HepG2 (cell line): ENCODE measurements at regions not wholly inside any gene's neighbourhood (a gene's known extent, or its start where the extent isn't known, plus 50 kb on each side); places are given as distances from the start of the nearest gene placed in this dataset.

Experiments
- ATAC-seq: fragments of 200-7000 bp; cut with Tn5 transposase; 3 replicates; pipeline ENCODE4 v1.9.1; 2020; ENCODE audit warnings: mild to moderate bottlenecking, moderate library complexity
- BruUV-seq: library from RNA; stranded (reverse); fragments of 400-500 nt; replicated peaks from 2 replicates; lab custom pipeline; 2021; lab: Mats Ljungman, UMichigan
- CTCF ChIA-PET: fragments of 300-600 bp; formaldehyde crosslinking; extraction: SDS; loops from one replicate; lab custom pipeline; 2021; ENCODE audit warnings: low total read pairs, inconsistent platforms, low intra/inter-chr PET ratio; lab: Yijun Ruan, JAX
- POLR2A ChIA-PET: fragments of 350-600 bp; sonication (Branson Sonifier 250); formaldehyde crosslinking; loops from one replicate; lab custom pipeline; 2020; ENCODE audit warnings: antibody characterized with exemption, inconsistent platforms; lab: Yijun Ruan, JAX
- DNase-seq: peaks from one replicate; pipeline ENCODE4 v3.0.0-alpha.2; 2015; ENCODE audit warnings: low spot score
- FAIRE-seq: peaks from 3 replicates; lab custom pipeline; 2011; peaks lifted over from hg19 to GRCh38; lab: Jason Lieb, UNC
- H2AFZ ChIP-seq: one replicate; pipeline ENCODE4 v1.6.1; 2011; ENCODE audit warnings: low read length, inconsistent platforms
- H3K27ac ChIP-seq: fragments of 300-600 bp; 3 replicates; pipeline ENCODE4 v1.8.0; 2011; ENCODE audit warnings: mixed run types, mild to moderate bottlenecking, mixed read lengths, low read length, inconsistent platforms; ENCODE audit not compliant: insufficient read depth; ENCODE audit errors: extremely low read length
- H3K27me3 ChIP-seq, 2 experiments: fragments of 200-600 bp in 1 of 2; 2 replicates in 1 of 2; 3 replicates in 1 of 2; pipeline versions ENCODE4 v1.6.0 to v1.8.0; 2011; ENCODE audit warnings: low read length in 2 of 2, mild to moderate bottlenecking in 2 of 2, moderate library complexity in 2 of 2, inconsistent platforms in 1 of 2; ENCODE audit not compliant: insufficient read depth in 2 of 2, control insufficient read depth in 1 of 2
- H3K36me3 ChIP-seq, 2 experiments: fragments of 200-600 bp in 1 of 2; replicated peaks in 1 of 2; 2 replicates in 1 of 2; 3 replicates in 1 of 2; pipeline versions ENCODE4 v1.5.1 to v1.8.0; 2011; ENCODE audit warnings: low read length in 2 of 2, inconsistent platforms in 1 of 2; ENCODE audit not compliant: insufficient read depth in 2 of 2, control insufficient read depth in 1 of 2
- H3K4me1 ChIP-seq: 2 replicates; pipeline ENCODE4 v1.5.1; 2012; ENCODE audit warnings: low read length, inconsistent platforms; ENCODE audit not compliant: insufficient read depth
- H3K4me2 ChIP-seq: 2 replicates; pipeline ENCODE4 v1.6.0; 2011; ENCODE audit warnings: low read depth, low read length, inconsistent platforms
- H3K4me3 ChIP-seq, 3 experiments: fragments of 200-600 bp in 1 of 3; sonication (generic), shearing (Covaris generic) in 1 of 3; replicated peaks in 1 of 3; 2 replicates each; pipeline ENCODE4 v1.5.1; 2011 to 2016; ENCODE audit warnings: low read length in 3 of 3, inconsistent platforms in 2 of 3, low read depth in 2 of 3, mild to moderate bottlenecking in 2 of 3, control low read depth in 1 of 3, mixed read lengths in 1 of 3; ENCODE audit not compliant: insufficient read depth in 1 of 3
- H3K79me2 ChIP-seq: one replicate; pipeline ENCODE4 v1.6.1; 2011; ENCODE audit warnings: low read length, inconsistent platforms; ENCODE audit not compliant: insufficient read depth
- H3K9ac ChIP-seq: 2 replicates; pipeline ENCODE4 v1.6.0; 2011; ENCODE audit warnings: mild to moderate bottlenecking, low read depth, low read length, inconsistent platforms; ENCODE audit not compliant: insufficient read depth
- H3K9me3 ChIP-seq: 2 replicates; pipeline ENCODE4 v1.5.1; 2012; ENCODE audit warnings: mild to moderate bottlenecking, low read length
- H4K20me1 ChIP-seq: 2 replicates; pipeline ENCODE4 v1.6.0; 2011; ENCODE audit warnings: inconsistent platforms, mild to moderate bottlenecking, low read length, moderate library complexity; ENCODE audit not compliant: insufficient read depth
- GABPA ChIP-seq, 2 experiments: IDR thresholded peaks; 2 replicates each; pipeline ENCODE4 v1.6.1; 2011 to 2016; ENCODE audit warnings: low read depth in 2 of 2, low read length in 1 of 2, missing biosample characterization in 1 of 2, missing genetic modification characterization in 1 of 2
- ZKSCAN1 ChIP-seq: fragments of 150-350 bp; IDR thresholded peaks from 2 replicates; pipeline ENCODE4 v1.6.1; 2014; ENCODE audit warnings: low read length
- ZNF234 ChIP-seq: sonication (generic); formaldehyde crosslinking; conservative IDR thresholded peaks from 2 replicates; pipeline ENCODE4 v1.5.1; 2020; ENCODE audit warnings: mild to moderate bottlenecking, missing genetic modification reagents
- ZSCAN29 ChIP-seq: sonication (generic); formaldehyde crosslinking; conservative IDR thresholded peaks from 2 replicates; pipeline ENCODE4 v1.4.0; 2020; ENCODE audit warnings: mild to moderate bottlenecking, missing genetic modification reagents
- WGBS: methylation state at CpG from one replicate; pipeline ENCODE4 v1.1.6; 2017; ENCODE audit warnings: low lambda C conversion rate; 5-methylcytosine and 5-hydroxymethylcytosine counted together
- in situ Hi-C: cut with HindIII; loops from 2 replicates; pipeline ENCODE4 v1.10.0; 2017; ENCODE audit warnings: low pct_unique_long_range_greater_than_20kb; ENCODE audit not compliant: extremely low pct_ligation_motif_present
- intact Hi-C: fragments of 100-400 bp; cut with micrococcal nuclease; formaldehyde crosslinking; loops from one replicate; pipeline ENCODE4 v1.10.0; 2022; ENCODE audit not compliant: unreplicated experiment

DNA sequence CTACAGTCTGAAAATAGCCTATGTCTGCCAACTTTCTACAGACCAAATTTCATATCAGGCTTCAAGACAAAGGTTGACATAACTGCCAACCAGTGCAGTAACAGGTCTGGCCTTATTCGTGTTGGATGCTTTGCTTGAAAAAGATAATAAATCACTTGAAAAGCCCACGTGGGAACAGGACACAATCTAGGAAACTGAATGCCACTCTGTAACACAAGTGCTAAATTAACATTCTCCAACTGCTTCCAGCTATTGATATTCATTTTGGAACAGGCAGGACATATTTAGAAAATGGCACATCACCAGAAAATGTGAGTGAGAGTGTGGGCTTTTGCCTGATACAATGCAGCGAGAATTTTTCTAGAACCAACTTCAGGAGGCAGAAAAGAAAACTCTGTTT is 165.9 kb upstream of the CCDC150 start:
- Histone ChIP-seq H2AFZ (no peak overlapping the region), H3K9ac (no peak overlapping the region), H3K36me3 (no peaks in the 10 kb centered on the region), H3K27ac (no peak overlapping the region), H3K79me2 (no peaks in the 10 kb centered on the region), H3K4me3 (no peak overlapping the region)
- FAIRE-seq (no peak), ATAC-seq (no peak)
- POLR2A ChIA-PET: no interaction called here
- intact Hi-C loops: no loop called here
- TF ChIP-seq ZNF234 (CRISPR knock-in tag) (no peak), ZSCAN29 (no peak)
- TF ChIP-seq, all 625 proteins: peak for 0
- no TSS peak for BruUV-seq
- H3K4me1 ChIP-seq: no peaks in the 10 kb centered on the region
- no peak overlapping the region for H3K4me2 ChIP-seq
- no peak for DNase-seq
- H3K27me3 ChIP-seq: no peaks in the 10 kb centered on the region
- in situ Hi-C loops: no loop called here
- H4K20me1 ChIP-seq: no peaks in the 10 kb centered on the region
- CTCF ChIA-PET: no interaction called here
- 2% methylated on average over 3 of the region's 3 CpGs for WGBS
- no peaks in the 10 kb centered on the region for H3K9me3 ChIP-seq

DNA sequence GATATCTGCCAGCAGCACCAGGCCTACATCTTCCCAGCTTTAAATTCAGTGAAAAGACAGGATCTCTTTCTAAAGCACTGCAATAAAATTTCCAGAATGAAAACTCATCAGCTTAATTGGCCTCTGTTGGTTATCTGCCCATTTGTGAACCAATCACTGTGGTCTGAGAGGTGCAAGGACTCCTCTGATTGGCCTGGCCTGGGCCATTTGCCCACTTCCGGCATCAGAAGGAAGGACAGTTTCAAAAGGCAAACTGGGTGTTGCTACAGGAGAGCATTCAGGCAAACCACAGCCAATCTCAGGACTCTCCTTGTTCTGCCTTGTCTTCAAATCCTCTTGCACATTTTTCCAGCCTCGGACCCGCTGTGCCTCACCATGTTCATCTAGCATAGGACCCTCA is 163.9 kb upstream of the CCDC150 start:
- Histone ChIP-seq H3K4me1 (no peaks in the 10 kb centered on the region), H3K4me2 (no peak overlapping the region), H2AFZ (no peak overlapping the region), H3K79me2 (no peaks in the 10 kb centered on the region), H3K27ac (no peak overlapping the region), H3K9me3 (no peaks in the 10 kb centered on the region), H3K36me3 (no peaks in the 10 kb centered on the region), H4K20me1 (no peaks in the 10 kb centered on the region), H3K9ac (no peak overlapping the region), H3K27me3 (no peaks in the 10 kb centered on the region), H3K4me3 (no peak overlapping the region)
- intact Hi-C loops (no loop called here), in situ Hi-C loops (no loop called here)
- DNase-seq (no peak), FAIRE-seq (no peak), ATAC-seq (no peak)
- ChIA-PET POLR2A (no interaction called here), CTCF (no interaction called here)
- BruUV-seq: no TSS peak
- TF ChIP-seq ZKSCAN1 (no peak), GABPA (IDR thresholded peaks at IDR 0.05; ENCODE audit: low read depth, low read length) (no peak), GABPA (CRISPR knock-in tag; IDR thresholded peaks at IDR 0.05; ENCODE audit: low read depth) (peak; percentile 44; the same call in 1 of the 2 replicates)
- 64% methylated on average over 3 of the region's 3 CpGs for WGBS
